HG02759 (cell line): ENCODE measurements at regions not wholly inside any gene's neighbourhood (a gene's known extent, or its start where the extent isn't known, plus 50 kb on each side); places are given as distances from the start of the nearest gene placed in this dataset.

Experiments used
- ATAC-seq: cut with Tn5 transposase; IDR thresholded peaks from one replicate; pipeline ENCODE4 v1.9.1; 2021; ENCODE audit warnings: mild to moderate bottlenecking, moderate library complexity; ENCODE audit not compliant: unreplicated experiment

GRCh38 chr15:85889956-85890619, 95.4 kb upstream of the KLHL25 start:
- no peak for ATAC-seq

GRCh38 chr15:85890620-85890980, 95.9 kb upstream of the KLHL25 start:
- no peak for ATAC-seq

GRCh38 chr15:85891470-85891869, 96.7 kb upstream of the KLHL25 start:
- no peak for ATAC-seq

GRCh38 chr15:85892232-85892631, 97.5 kb upstream of the KLHL25 start:
- ATAC-seq: no peak

- ATAC-seq: no peak
These were observed 102.6 kb upstream of the KLHL25 start for GRCh38 chr15:85897207-85897894.

- no peak for ATAC-seq
These were observed 103.4 kb upstream of the KLHL25 start for GRCh38 chr15:85897895-85898717.

- ATAC-seq: no peak
These were observed 105.2 kb upstream of the KLHL25 start for GRCh38 chr15:85899927-85900326.

GRCh38 chr15:85905751-85906450, 111.2 kb upstream of the KLHL25 start:
- ATAC-seq: no peak

GRCh38 chr15:85906640-85907039, 111.9 kb upstream of the KLHL25 start:
- ATAC-seq: no peak

- no peak for ATAC-seq
These were observed 116.1 kb upstream of the KLHL25 start for GRCh38 chr15:85910834-85911233.

- no peak for ATAC-seq
These were observed 118.7 kb upstream of the KLHL25 start for GRCh38 chr15:85913461-85913860.

- ATAC-seq: no peak
These were observed 126.2 kb upstream of the KLHL25 start for GRCh38 chr15:85920956-85921355.

GRCh38 chr15:85924088-85924487, 129.4 kb upstream of the KLHL25 start:
- no peak for ATAC-seq

GRCh38 chr15:85925649-85926237, 131.0 kb upstream of the KLHL25 start:
- no peak for ATAC-seq

GRCh38 chr15:85926834-85927233, 132.1 kb upstream of the KLHL25 start:
- no peak for ATAC-seq

- no peak for ATAC-seq
These were observed 133.3 kb upstream of the KLHL25 start for GRCh38 chr15:85927931-85928537.

GRCh38 chr15:85929786-85930185, 135.1 kb upstream of the KLHL25 start:
- no peak for ATAC-seq

GRCh38 chr15:85932391-85932790, 137.7 kb upstream of the KLHL25 start:
- no peak for ATAC-seq

GRCh38 chr15:85934691-85935090, 140.0 kb upstream of the KLHL25 start:
- no peak for ATAC-seq

- ATAC-seq: no peak
These were observed 140.5 kb upstream of the KLHL25 start for GRCh38 chr15:85935182-85935581.
